NT2/D1 (cell line): ENCODE measurements at regions not wholly inside any gene's neighbourhood (a gene's known extent, or its start where the extent isn't known, plus 50 kb on each side); places are given as distances from the start of the nearest gene placed in this dataset.

ENCODE experiments used
- SUZ12 ChIP-seq: IDR thresholded peaks from 2 replicates; pipeline ENCODE4 v1.6.1; 2011; ENCODE audit not compliant: insufficient read length, insufficient read depth; ENCODE audit errors: extremely low read depth
- YY1 ChIP-seq: IDR thresholded peaks from 2 replicates; pipeline ENCODE4 v1.6.1; 2011; ENCODE audit not compliant: insufficient read length, insufficient read depth
- ZNF274 ChIP-seq: IDR thresholded peaks from 2 replicates; pipeline ENCODE4 v1.6.1; 2011; ENCODE audit warnings: mild to moderate bottlenecking, low read depth, low read length

GRCh38 chr13:77979721-77980385 is 61.2 kb upstream of the EDNRB start:
- TF ChIP-seq YY1: no peak
- no peak for TF ChIP-seq ZNF274
- TF ChIP-seq SUZ12: no peak
